Peyer's patch (tissue), 4 donors: ENCODE measurements at regions not wholly inside any gene's neighbourhood (a gene's known extent, or its start where the extent isn't known, plus 50 kb on each side); places are given as distances from the start of the nearest gene placed in this dataset.

Experiments
- CTCF ChIP-seq, 6 experiments: fragments of 450-650 bp in 4 of 6; fragments of 200-600 bp in 2 of 6; sonication (generic) in 1 of 6; IDR thresholded peaks; one replicate each; pipeline ENCODE4 v1.5.1; 2017 to 2019; ENCODE audit warnings: antibody characterized with exemption in 6 of 6, mild to moderate bottlenecking in 3 of 6, moderate library complexity in 1 of 6
- POLR2A ChIP-seq, 2 donors: fragments of 450-650 bp; IDR thresholded peaks; one replicate each; pipeline ENCODE4 v1.5.1; 2017; ENCODE audit warnings: antibody characterized with exemption in 2 of 2, mild to moderate bottlenecking in 2 of 2, moderate library complexity in 2 of 2

GRCh38 chr3:65142456-65142855 is 454.7 kb upstream of the ADAMTS9 start:
- TF ChIP-seq CTCF (IDR thresholded peaks at IDR 0.05) = no peak
- TF ChIP-seq POLR2A (IDR thresholded peaks at IDR 0.05) = no peak
